CD14-positive monocyte (primary cell): ENCODE measurements at regions not wholly inside any gene's neighbourhood (a gene's known extent, or its start where the extent isn't known, plus 50 kb on each side); places are given as distances from the start of the nearest gene placed in this dataset.

Experiments used
- DNase-seq, 3 donors: peaks; one replicate each; pipeline ENCODE4 v3.0.0-alpha.2; 2011 to 2022
- H2AFZ ChIP-seq: 2 replicates; pipeline ENCODE4 v1.6.0; 2012; ENCODE audit warnings: mild to moderate bottlenecking, low read depth, low read length, inconsistent platforms; ENCODE audit not compliant: insufficient read depth, poor library complexity, severe bottlenecking
- H3K27ac ChIP-seq, 2 donors: 1 replicate in 1 of 2; 2 replicates in 1 of 2; pipeline ENCODE4 v1.5.1; 2012 to 2013; ENCODE audit warnings: low read length in 2 of 2, control low read depth in 1 of 2, inconsistent platforms in 1 of 2, low read depth in 1 of 2, mild to moderate bottlenecking in 1 of 2
- H3K27me3 ChIP-seq, 2 donors: one replicate each; pipeline versions ENCODE4 v1.6.0 to v1.6.1; 2011 to 2013; ENCODE audit warnings: low read length in 2 of 2; ENCODE audit not compliant: control insufficient read depth in 2 of 2, insufficient read depth in 2 of 2
- H3K36me3 ChIP-seq, 2 donors: replicated peaks in 1 of 2; 1 replicate in 1 of 2; 2 replicates in 1 of 2; pipeline versions ENCODE4 v1.5.1 to v1.6.1; 2012 to 2013; ENCODE audit warnings: low read length in 2 of 2, control low read depth in 1 of 2, inconsistent platforms in 1 of 2, mild to moderate bottlenecking in 1 of 2; ENCODE audit not compliant: insufficient read depth in 2 of 2, control insufficient read depth in 1 of 2
- H3K4me1 ChIP-seq, 2 donors: 1 replicate in 1 of 2; 2 replicates in 1 of 2; pipeline versions ENCODE4 v1.5.1 to v1.6.1; 2012 to 2013; ENCODE audit warnings: low read length in 2 of 2, control low read depth in 1 of 2, inconsistent platforms in 1 of 2, mild to moderate bottlenecking in 1 of 2, moderate library complexity in 1 of 2; ENCODE audit not compliant: insufficient read depth in 2 of 2, control insufficient read depth in 1 of 2
- H3K4me2 ChIP-seq: replicated peaks from 2 replicates; pipeline ENCODE3; 2012; ENCODE audit warnings: low read length, moderate library complexity, mild to moderate bottlenecking; ENCODE audit not compliant: poor library complexity, severe bottlenecking; ENCODE audit errors: extremely low read depth
- H3K4me3 ChIP-seq, 3 experiments: fragments of 200-600 bp in 1 of 3; sonication (generic) in 1 of 3; replicated peaks in 1 of 3; 1 replicate in 2 of 3; 2 replicates in 1 of 3; pipeline ENCODE4 v1.5.1; 2011 to 2013; ENCODE audit warnings: low read length in 3 of 3, mild to moderate bottlenecking in 3 of 3, control low read depth in 2 of 3, low read depth in 2 of 3, inconsistent platforms in 1 of 3, moderate library complexity in 1 of 3
- H3K79me2 ChIP-seq: 2 replicates; pipeline ENCODE4 v1.6.0; 2012; ENCODE audit warnings: mild to moderate bottlenecking, control low read depth, inconsistent platforms, low read length, moderate library complexity; ENCODE audit not compliant: insufficient read depth
- H3K9ac ChIP-seq: 2 replicates; pipeline ENCODE4 v1.6.0; 2017; ENCODE audit warnings: low read length, mild to moderate bottlenecking; ENCODE audit not compliant: insufficient read depth, poor library complexity, severe bottlenecking
- H3K9me3 ChIP-seq, 2 donors: replicated peaks in 1 of 2; 1 replicate in 1 of 2; 2 replicates in 1 of 2; pipeline versions ENCODE4 v1.5.1 to v1.6.1; 2012 to 2013; ENCODE audit warnings: low read length in 2 of 2, control low read depth in 1 of 2; ENCODE audit not compliant: control insufficient read depth in 1 of 2, insufficient read depth in 1 of 2
- H4K20me1 ChIP-seq: 2 replicates; pipeline ENCODE4 v1.6.0; 2012; ENCODE audit warnings: mild to moderate bottlenecking, low read length, control low read depth, moderate library complexity; ENCODE audit not compliant: insufficient read depth
- H3K27ac Mint-ChIP-seq, 7 donors: one replicate each; pipeline ENCODE4 v1.8.0; 2020; ENCODE audit warnings: mild to moderate bottlenecking in 7 of 7, mixed read lengths in 7 of 7, moderate library complexity in 6 of 7, inconsistent platforms in 2 of 7
- H3K27me3 Mint-ChIP-seq, 3 donors: one replicate each; pipeline ENCODE4 v1.8.0; 2021 to 2022; ENCODE audit warnings: low read depth in 3 of 3, mild to moderate bottlenecking in 3 of 3, mixed read lengths in 3 of 3, moderate library complexity in 3 of 3, inconsistent platforms in 1 of 3
- H3K36me3 Mint-ChIP-seq, 2 donors: one replicate each; pipeline ENCODE4 v1.8.0; 2020; ENCODE audit warnings: mixed read lengths in 2 of 2, inconsistent platforms in 1 of 2, mild to moderate bottlenecking in 1 of 2
- H3K4me1 Mint-ChIP-seq: one replicate; pipeline ENCODE4 v1.8.0; 2020; ENCODE audit warnings: mild to moderate bottlenecking, mixed read lengths
- H3K4me3 Mint-ChIP-seq, 2 donors: one replicate each; pipeline ENCODE4 v1.8.0; 2020; ENCODE audit warnings: mild to moderate bottlenecking in 2 of 2, mixed read lengths in 2 of 2, moderate library complexity in 1 of 2
- H3K9me3 Mint-ChIP-seq, 7 donors: one replicate each; pipeline ENCODE4 v1.8.0; 2020 to 2022; ENCODE audit warnings: mixed read lengths in 7 of 7, mild to moderate bottlenecking in 6 of 7, moderate library complexity in 6 of 7, inconsistent platforms in 2 of 7
- CTCF ChIP-seq: fragments of 200-600 bp; IDR thresholded peaks from one replicate; pipeline ENCODE4 v1.8.0; 2022; ENCODE audit warnings: antibody characterized with exemption, mild to moderate bottlenecking
- WGBS: methylation state at CpG from one replicate; pipeline ENCODE4 v1.1.5; 2013; ENCODE audit warnings: missing lambda C conversion rate; ENCODE audit not compliant: insufficient coverage; 5-methylcytosine and 5-hydroxymethylcytosine counted together
- intact Hi-C, 2 donors: fragments of 100-400 bp; cut with micrococcal nuclease; formaldehyde crosslinking; loops; one replicate each; pipeline versions ENCODE4 v1.15.0 to v1.15.1; 2023

- Mint-ChIP-seq H3K4me3 (no peak overlapping the region), H3K27ac (no peak overlapping the region), H3K9me3 (peaks cover 2 to 15% (median 8%) of the 10 kb centered on the region in 7 donors), H3K36me3 (no peaks in the 10 kb centered on the region), H3K4me1 (no peaks in the 10 kb centered on the region), H3K27me3 (peaks cover 2 to 3% (median 2%) of the 10 kb centered on the region in 3 donors)
- no peak for TF ChIP-seq CTCF
- no peaks in the 10 kb centered on the region for H3K36me3 ChIP-seq
- no peaks in the 10 kb centered on the region for H3K4me1 ChIP-seq
- no peak overlapping the region for H3K27ac ChIP-seq
- intact Hi-C loops = no loop called here
- no peak overlapping the region for H2AFZ ChIP-seq
- no peak overlapping the region for H3K4me2 ChIP-seq
- H4K20me1 ChIP-seq = no peaks in the 10 kb centered on the region
- H3K9me3 ChIP-seq = peaks cover 3 to 11% of the 10 kb centered on the region in 2 donors
- DNase-seq = no peak
- WGBS = no CpG with 5 or more reads among the region's 1 CpG
- no peaks in the 10 kb centered on the region for H3K79me2 ChIP-seq
- no peak overlapping the region for H3K9ac ChIP-seq
- H3K4me3 ChIP-seq = no peak overlapping the region
- H3K27me3 ChIP-seq = no peaks in the 10 kb centered on the region
Observed at GRCh38 chr14:66056926-66057552, 429.1 kb upstream of the CCDC196 start.

- H3K4me1 ChIP-seq = no peaks in the 10 kb centered on the region
- Mint-ChIP-seq H3K9me3 (peaks cover 0 to 3% (median 0%) of the 10 kb centered on the region in 7 donors), H3K4me1 (no peaks in the 10 kb centered on the region), H3K4me3 (no peak overlapping the region), H3K36me3 (no peaks in the 10 kb centered on the region), H3K27me3 (peaks cover 0 to 2% (median 1%) of the 10 kb centered on the region in 3 donors), H3K27ac (no peak overlapping the region)
- no peak for TF ChIP-seq CTCF
- no peaks in the 10 kb centered on the region for H3K27me3 ChIP-seq
- H3K9ac ChIP-seq = no peak overlapping the region
- no peak overlapping the region for H2AFZ ChIP-seq
- no peak overlapping the region for H3K27ac ChIP-seq
- no peaks in the 10 kb centered on the region for H3K79me2 ChIP-seq
- no peak overlapping the region for H3K4me2 ChIP-seq
- no peak overlapping the region for H3K4me3 ChIP-seq
- 100% methylated on average over 3 of the region's 5 CpGs for WGBS
- intact Hi-C loops = no loop called here
- H4K20me1 ChIP-seq = no peaks in the 10 kb centered on the region
- no peaks in the 10 kb centered on the region for H3K9me3 ChIP-seq
- no peaks in the 10 kb centered on the region for H3K36me3 ChIP-seq
- no peak for DNase-seq
Observed at GRCh38 chr14:66065188-66065587, 421.0 kb upstream of the CCDC196 start.
